PC-9 (cell line): ENCODE measurements at regions not wholly inside any gene's neighbourhood (a gene's known extent, or its start where the extent isn't known, plus 50 kb on each side); places are given as distances from the start of the nearest gene placed in this dataset.

Experiments used
- EZH2 ChIP-seq: fragments of 200-600 bp; sonication (generic); IDR thresholded peaks from 2 replicates; pipeline ENCODE4 v1.8.0; 2017; ENCODE audit warnings: antibody characterized with exemption, low read depth
- TF ChIP-seq, protein P1 (sequence below): fragments of 200-600 bp; sonication (generic); conservative IDR thresholded peaks from 2 replicates; pipeline ENCODE4 v1.6.1; 2017; ENCODE audit warnings: mixed run types, antibody characterized with exemption, mild to moderate bottlenecking, moderate library complexity

DNA sequence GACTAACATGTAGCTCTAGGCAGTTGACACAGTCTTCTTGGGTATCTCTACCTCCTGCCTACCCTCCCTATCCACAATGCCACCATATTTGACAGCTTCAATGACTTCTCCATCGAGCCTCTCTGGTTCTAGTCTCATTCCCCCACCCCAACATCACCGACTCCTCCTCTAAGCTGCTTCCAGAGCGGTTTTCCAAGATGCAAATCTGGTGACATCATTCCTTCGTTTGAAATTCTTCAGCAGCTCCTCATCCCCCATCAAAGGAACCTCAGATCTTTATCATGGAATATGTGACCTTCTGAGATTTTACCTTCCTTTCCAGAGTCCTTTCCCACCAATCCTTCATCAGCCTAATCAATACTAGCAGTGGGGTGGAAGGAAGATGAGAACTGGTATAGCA lies 352.4 kb upstream of the RUNX1 start:
- TF ChIP-seq, protein P1, sequence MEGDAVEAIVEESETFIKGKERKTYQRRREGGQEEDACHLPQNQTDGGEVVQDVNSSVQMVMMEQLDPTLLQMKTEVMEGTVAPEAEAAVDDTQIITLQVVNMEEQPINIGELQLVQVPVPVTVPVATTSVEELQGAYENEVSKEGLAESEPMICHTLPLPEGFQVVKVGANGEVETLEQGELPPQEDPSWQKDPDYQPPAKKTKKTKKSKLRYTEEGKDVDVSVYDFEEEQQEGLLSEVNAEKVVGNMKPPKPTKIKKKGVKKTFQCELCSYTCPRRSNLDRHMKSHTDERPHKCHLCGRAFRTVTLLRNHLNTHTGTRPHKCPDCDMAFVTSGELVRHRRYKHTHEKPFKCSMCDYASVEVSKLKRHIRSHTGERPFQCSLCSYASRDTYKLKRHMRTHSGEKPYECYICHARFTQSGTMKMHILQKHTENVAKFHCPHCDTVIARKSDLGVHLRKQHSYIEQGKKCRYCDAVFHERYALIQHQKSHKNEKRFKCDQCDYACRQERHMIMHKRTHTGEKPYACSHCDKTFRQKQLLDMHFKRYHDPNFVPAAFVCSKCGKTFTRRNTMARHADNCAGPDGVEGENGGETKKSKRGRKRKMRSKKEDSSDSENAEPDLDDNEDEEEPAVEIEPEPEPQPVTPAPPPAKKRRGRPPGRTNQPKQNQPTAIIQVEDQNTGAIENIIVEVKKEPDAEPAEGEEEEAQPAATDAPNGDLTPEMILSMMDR = no peak
- TF ChIP-seq EZH2 = no peak
